GM18858 (cell line): ENCODE measurements at regions not wholly inside any gene's neighbourhood (a gene's known extent, or its start where the extent isn't known, plus 50 kb on each side); places are given as distances from the start of the nearest gene placed in this dataset.
A peak's percentile ranks its signal among the peaks of the same experiment; 100 is the strongest.

ENCODE experiments used
- ATAC-seq: cut with Tn5 transposase; IDR thresholded peaks from one replicate; pipeline ENCODE4 v1.9.1; 2021; ENCODE audit not compliant: unreplicated experiment

- no peak for ATAC-seq
These were observed 298.2 kb upstream of the NXPH2 start for GRCh38 chr2:139078376-139078775.

- no peak for ATAC-seq
These were observed 297.0 kb upstream of the NXPH2 start for GRCh38 chr2:139077099-139077737.

GRCh38 chr2:139067874-139068273 is 287.7 kb upstream of the NXPH2 start:
- no peak for ATAC-seq

- ATAC-seq: no peak
These were observed 286.9 kb upstream of the NXPH2 start for GRCh38 chr2:139067072-139067471.

- no peak for ATAC-seq
These were observed 284.0 kb upstream of the NXPH2 start for GRCh38 chr2:139064159-139064558.

GRCh38 chr2:139059617-139060016 is 279.4 kb upstream of the NXPH2 start:
- ATAC-seq: no peak

- no peak for ATAC-seq
These were observed 275.0 kb upstream of the NXPH2 start for GRCh38 chr2:139055202-139055601.

GRCh38 chr2:139048017-139048416 is 267.8 kb upstream of the NXPH2 start:
- ATAC-seq: no peak

GRCh38 chr2:139045524-139045923 is 265.3 kb upstream of the NXPH2 start:
- ATAC-seq: no peak

GRCh38 chr2:139034064-139034463 is 253.9 kb upstream of the NXPH2 start:
- ATAC-seq: no peak

GRCh38 chr2:139033300-139033699 is 253.1 kb upstream of the NXPH2 start:
- ATAC-seq: no peak

- ATAC-seq: peak; percentile 85
These were observed 251.5 kb upstream of the NXPH2 start for GRCh38 chr2:139031722-139032121.

- ATAC-seq: no peak
These were observed 240.1 kb upstream of the NXPH2 start for GRCh38 chr2:139020287-139020686.

- no peak for ATAC-seq
These were observed 238.1 kb upstream of the NXPH2 start for GRCh38 chr2:139018252-139018651.

- ATAC-seq: no peak
These were observed 226.9 kb upstream of the NXPH2 start for GRCh38 chr2:139007130-139007529.

GRCh38 chr2:139000131-139000785 is 220.1 kb upstream of the NXPH2 start:
- no peak for ATAC-seq

GRCh38 chr2:138997856-138998517 is 217.8 kb upstream of the NXPH2 start:
- no peak for ATAC-seq

- ATAC-seq: no peak
These were observed 217.2 kb upstream of the NXPH2 start for GRCh38 chr2:138997346-138997745.

- ATAC-seq: no peak
These were observed 214.3 kb upstream of the NXPH2 start for GRCh38 chr2:138994502-138994901.

- ATAC-seq: no peak
These were observed 205.7 kb upstream of the NXPH2 start for GRCh38 chr2:138985881-138986280.

- ATAC-seq: no peak
These were observed 199.1 kb upstream of the NXPH2 start for GRCh38 chr2:138979131-138979785.

- no peak for ATAC-seq
These were observed 194.5 kb upstream of the NXPH2 start for GRCh38 chr2:138974651-138975050.
